ENCODE measurements at regions not wholly inside any gene's neighbourhood (a gene's known extent, or its start where the extent isn't known, plus 50 kb on each side); places are given as distances from the start of the nearest gene placed in this dataset.
A peak's percentile ranks its signal among the peaks of the same experiment; 100 is the strongest.
"Not testable (repeated sequence)": the region's sequence is repeated elsewhere in the genome, so short reads cannot be mapped to it uniquely, and the experiment has no call there.

- DNase-seq (ENCODE audit: extremely low read depth, low read depth): no peak
Observed at GRCh38 chr2:33958591-33958990, 359.5 kb upstream of the FAM98A start.

- DNase-seq (ENCODE audit: extremely low read depth, low read depth): no peak
Observed at GRCh38 chr2:33949371-33949770, 350.3 kb upstream of the FAM98A start.

- DNase-seq (ENCODE audit: extremely low read depth, low read depth): no peak
Observed at GRCh38 chr2:33946193-33946592, 347.1 kb upstream of the FAM98A start.

- DNase-seq (ENCODE audit: extremely low read depth, low read depth): no peak
Observed at GRCh38 chr2:33933203-33933602, 334.1 kb upstream of the FAM98A start.

GRCh38 chr2:33931164-33931563 lies 332.1 kb upstream of the FAM98A start:
- no peak for DNase-seq (ENCODE audit: extremely low read depth, low read depth)

GRCh38 chr2:33929467-33929866 lies 330.4 kb upstream of the FAM98A start:
- DNase-seq (ENCODE audit: extremely low read depth, low read depth): no peak

- DNase-seq (ENCODE audit: extremely low read depth, low read depth): no peak
Observed at GRCh38 chr2:33927756-33928155, 328.7 kb upstream of the FAM98A start.

- no peak for DNase-seq (ENCODE audit: extremely low read depth, low read depth)
Observed at GRCh38 chr2:33925311-33925710, 326.2 kb upstream of the FAM98A start.

- DNase-seq (ENCODE audit: extremely low read depth, low read depth): no peak
Observed at GRCh38 chr2:33924586-33925169, 325.6 kb upstream of the FAM98A start.

GRCh38 chr2:33917252-33917651 lies 318.2 kb upstream of the FAM98A start:
- no peak for DNase-seq (ENCODE audit: extremely low read depth, low read depth)

- no peak for DNase-seq (ENCODE audit: extremely low read depth, low read depth)
Observed at GRCh38 chr2:33913071-33913616, 314.0 kb upstream of the FAM98A start.

GRCh38 chr2:33911327-33911726 lies 312.2 kb upstream of the FAM98A start:
- no peak for DNase-seq (ENCODE audit: extremely low read depth, low read depth)

- peak; percentile 4 for DNase-seq (ENCODE audit: extremely low read depth, low read depth)
Observed at GRCh38 chr2:33909945-33910695, 311.0 kb upstream of the FAM98A start.

GRCh38 chr2:33907866-33908265 lies 308.8 kb upstream of the FAM98A start:
- DNase-seq (ENCODE audit: extremely low read depth, low read depth): no peak

- not testable (repeated sequence) for DNase-seq (ENCODE audit: extremely low read depth, low read depth)
Observed at GRCh38 chr2:33906129-33906528, 307.0 kb upstream of the FAM98A start.

- DNase-seq (ENCODE audit: extremely low read depth, low read depth): no peak
Observed at GRCh38 chr2:33904801-33905200, 305.7 kb upstream of the FAM98A start.

- DNase-seq (ENCODE audit: extremely low read depth, low read depth): no peak
Observed at GRCh38 chr2:33903701-33904100, 304.6 kb upstream of the FAM98A start.

GRCh38 chr2:33903215-33903614 lies 304.1 kb upstream of the FAM98A start:
- no peak for DNase-seq (ENCODE audit: extremely low read depth, low read depth)

- no peak for DNase-seq (ENCODE audit: extremely low read depth, low read depth)
Observed at GRCh38 chr2:33900610-33901009, 301.5 kb upstream of the FAM98A start.

GRCh38 chr2:33897741-33898140 lies 298.6 kb upstream of the FAM98A start:
- DNase-seq (ENCODE audit: extremely low read depth, low read depth): no peak

- no peak for DNase-seq (ENCODE audit: extremely low read depth, low read depth)
Observed at GRCh38 chr2:33893824-33894223, 294.7 kb upstream of the FAM98A start.

GRCh38 chr2:33891616-33892015 lies 292.5 kb upstream of the FAM98A start:
- no peak for DNase-seq (ENCODE audit: extremely low read depth, low read depth)
